ENCODE measurements at regions not wholly inside any gene's neighbourhood (a gene's known extent, or its start where the extent isn't known, plus 50 kb on each side); places are given as distances from the start of the nearest gene placed in this dataset.
"Not testable (repeated sequence)": the region's sequence is repeated elsewhere in the genome, so short reads cannot be mapped to it uniquely, and the experiment has no call there.

DNA sequence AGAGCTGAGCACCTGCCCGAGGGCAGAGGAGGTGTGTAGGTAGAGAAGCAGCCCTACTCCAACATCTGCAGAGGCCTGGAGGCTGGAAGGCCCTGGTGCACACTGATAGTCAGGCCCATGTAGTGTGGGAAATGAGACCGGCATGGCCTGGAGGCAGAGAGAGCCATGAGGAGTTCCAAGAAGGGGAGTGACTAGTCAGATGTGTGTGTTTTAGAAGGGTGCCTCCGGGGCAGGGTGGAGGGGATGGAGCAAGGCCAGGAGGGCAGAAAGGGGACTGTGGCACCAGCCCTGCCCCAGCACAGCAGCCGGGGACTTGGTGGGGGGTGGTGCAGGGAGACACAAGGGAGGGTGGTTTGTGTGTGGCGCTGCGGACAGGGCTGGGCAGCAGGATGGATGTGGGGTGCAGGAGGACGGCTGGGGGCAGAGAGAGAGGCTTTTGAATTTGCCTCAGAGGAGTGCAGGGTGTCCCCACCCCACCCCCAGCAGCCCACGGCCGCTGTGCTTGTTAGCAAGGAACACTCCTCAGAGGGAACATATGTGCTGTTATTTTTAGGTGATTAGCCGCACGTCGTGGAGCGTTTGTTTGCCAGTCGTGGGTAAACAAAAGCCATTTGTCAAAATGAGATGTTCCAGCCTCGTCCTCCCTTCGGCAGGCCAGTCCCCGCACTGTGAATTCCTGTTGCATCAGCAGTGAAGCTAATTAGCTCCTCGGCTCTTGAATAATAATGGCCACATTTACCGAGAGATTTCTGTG, 65.6 kb downstream of the PROP1 start:
- ATAC-seq; H3K4me3 ChIP-seq (replicated peaks in 1 of 3; ENCODE audit: insufficient read depth in 1 of 3, low read depth in 2 of 3, low read length in 3 of 3); H3K27me3 ChIP-seq (ENCODE audit: control insufficient read depth in 1 of 2, insufficient read depth in 2 of 2, low read length in 2 of 2); CTCF ChIA-PET (ENCODE audit: low intra/inter-chr PET ratio, low total read pairs); H3K79me2 ChIP-seq (ENCODE audit: insufficient read depth, low read length); POLR2A ChIA-PET; H4K20me1 ChIP-seq (ENCODE audit: insufficient read depth, low read length); DNase-seq (ENCODE audit: low spot score); H3K9ac ChIP-seq (ENCODE audit: insufficient read depth, low read depth, low read length); H3K4me1 ChIP-seq (ENCODE audit: insufficient read depth, low read length); H3K9me3 ChIP-seq (ENCODE audit: low read length); FAIRE-seq; BruUV-seq (replicated peaks); H2AFZ ChIP-seq (ENCODE audit: low read length); H3K36me3 ChIP-seq (replicated peaks in 1 of 2; ENCODE audit: control insufficient read depth in 1 of 2, insufficient read depth in 2 of 2, low read length in 2 of 2); in situ Hi-C loops (cut with HindIII; ENCODE audit: extremely low pct_ligation_motif_present, low pct_unique_long_range_greater_than_20kb); intact Hi-C loops (cut with micrococcal nuclease; ENCODE audit: unreplicated experiment); H3K4me2 ChIP-seq (ENCODE audit: low read depth, low read length); H3K27ac ChIP-seq (ENCODE audit: extremely low read length, insufficient read depth, low read length): not testable (repeated sequence)
- WGBS (ENCODE audit: low lambda C conversion rate), result 65% methylated on average over 12 of the region's 19 CpGs

DNA sequence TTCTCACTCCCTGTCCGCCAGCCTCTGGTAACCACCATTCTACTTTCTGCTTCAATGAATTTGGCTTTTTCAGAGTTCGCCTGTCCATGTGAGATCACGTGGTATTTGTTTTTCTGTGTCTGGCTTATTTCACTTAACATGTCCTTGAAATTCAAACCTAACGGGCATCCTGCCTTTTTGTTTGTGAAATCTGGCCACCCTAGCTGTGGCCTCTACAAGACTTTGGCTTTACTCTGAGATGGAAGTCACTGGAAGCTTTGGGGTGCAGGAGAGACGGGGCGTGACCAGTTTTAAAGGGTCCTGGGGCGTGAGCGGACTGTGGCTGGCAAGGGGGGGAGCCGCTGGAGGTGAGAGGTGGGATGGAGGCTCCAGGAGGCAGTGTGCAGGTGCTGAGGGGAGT, 66.4 kb downstream of the PROP1 start:
- FAIRE-seq; H2AFZ ChIP-seq (ENCODE audit: low read length); H3K79me2 ChIP-seq (ENCODE audit: insufficient read depth, low read length); H3K4me1 ChIP-seq (ENCODE audit: insufficient read depth, low read length); intact Hi-C loops (cut with micrococcal nuclease; ENCODE audit: unreplicated experiment); H4K20me1 ChIP-seq (ENCODE audit: insufficient read depth, low read length); H3K4me3 ChIP-seq (replicated peaks in 1 of 3; ENCODE audit: insufficient read depth in 1 of 3, low read depth in 2 of 3, low read length in 3 of 3); H3K36me3 ChIP-seq (replicated peaks in 1 of 2; ENCODE audit: control insufficient read depth in 1 of 2, insufficient read depth in 2 of 2, low read length in 2 of 2); in situ Hi-C loops (cut with HindIII; ENCODE audit: extremely low pct_ligation_motif_present, low pct_unique_long_range_greater_than_20kb); H3K9ac ChIP-seq (ENCODE audit: insufficient read depth, low read depth, low read length); H3K27me3 ChIP-seq (ENCODE audit: control insufficient read depth in 1 of 2, insufficient read depth in 2 of 2, low read length in 2 of 2); DNase-seq (ENCODE audit: low spot score); H3K27ac ChIP-seq (ENCODE audit: extremely low read length, insufficient read depth, low read length); POLR2A ChIA-PET; H3K4me2 ChIP-seq (ENCODE audit: low read depth, low read length); BruUV-seq (replicated peaks); ATAC-seq; H3K9me3 ChIP-seq (ENCODE audit: low read length); CTCF ChIA-PET (ENCODE audit: low intra/inter-chr PET ratio, low total read pairs): not testable (repeated sequence)
- no CpG with 5 or more reads among the region's 9 CpGs for WGBS (ENCODE audit: low lambda C conversion rate)

DNA sequence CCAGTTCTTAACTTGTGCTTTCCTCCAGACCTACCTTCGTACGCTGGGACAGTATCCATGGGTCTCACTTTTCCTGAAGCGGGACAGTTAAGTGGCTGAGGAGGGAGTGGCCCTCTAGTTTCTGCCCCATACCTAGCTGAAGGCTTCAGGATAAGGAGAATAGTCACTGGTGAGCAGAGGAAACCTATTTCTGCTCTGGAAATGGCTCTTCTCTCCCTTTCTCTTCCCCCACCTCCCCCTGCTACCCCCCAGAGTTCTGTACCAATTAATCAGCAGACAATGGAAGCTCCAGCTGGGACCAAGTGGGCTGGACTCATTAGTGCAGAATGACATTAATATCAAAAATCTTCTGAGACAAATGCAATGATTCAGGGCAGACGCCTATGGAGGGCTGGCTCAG, 68.5 kb downstream of the PROP1 start:
- H3K4me1 ChIP-seq (ENCODE audit: insufficient read depth, low read length); H3K27me3 ChIP-seq (ENCODE audit: control insufficient read depth in 1 of 2, insufficient read depth in 2 of 2, low read length in 2 of 2); H4K20me1 ChIP-seq (ENCODE audit: insufficient read depth, low read length); ATAC-seq; H2AFZ ChIP-seq (ENCODE audit: low read length); FAIRE-seq; DNase-seq (ENCODE audit: low spot score); H3K79me2 ChIP-seq (ENCODE audit: insufficient read depth, low read length); intact Hi-C loops (cut with micrococcal nuclease; ENCODE audit: unreplicated experiment); H3K27ac ChIP-seq (ENCODE audit: extremely low read length, insufficient read depth, low read length); H3K4me2 ChIP-seq (ENCODE audit: low read depth, low read length); POLR2A ChIA-PET; H3K36me3 ChIP-seq (replicated peaks in 1 of 2; ENCODE audit: control insufficient read depth in 1 of 2, insufficient read depth in 2 of 2, low read length in 2 of 2); CTCF ChIA-PET (ENCODE audit: low intra/inter-chr PET ratio, low total read pairs); H3K9ac ChIP-seq (ENCODE audit: insufficient read depth, low read depth, low read length); H3K9me3 ChIP-seq (ENCODE audit: low read length); in situ Hi-C loops (cut with HindIII; ENCODE audit: extremely low pct_ligation_motif_present, low pct_unique_long_range_greater_than_20kb); BruUV-seq (replicated peaks); H3K4me3 ChIP-seq (replicated peaks in 1 of 3; ENCODE audit: insufficient read depth in 1 of 3, low read depth in 2 of 3, low read length in 3 of 3): not testable (repeated sequence)
- WGBS (ENCODE audit: low lambda C conversion rate), result 100% methylated on average over 1 of the region's 4 CpGs

DNA sequence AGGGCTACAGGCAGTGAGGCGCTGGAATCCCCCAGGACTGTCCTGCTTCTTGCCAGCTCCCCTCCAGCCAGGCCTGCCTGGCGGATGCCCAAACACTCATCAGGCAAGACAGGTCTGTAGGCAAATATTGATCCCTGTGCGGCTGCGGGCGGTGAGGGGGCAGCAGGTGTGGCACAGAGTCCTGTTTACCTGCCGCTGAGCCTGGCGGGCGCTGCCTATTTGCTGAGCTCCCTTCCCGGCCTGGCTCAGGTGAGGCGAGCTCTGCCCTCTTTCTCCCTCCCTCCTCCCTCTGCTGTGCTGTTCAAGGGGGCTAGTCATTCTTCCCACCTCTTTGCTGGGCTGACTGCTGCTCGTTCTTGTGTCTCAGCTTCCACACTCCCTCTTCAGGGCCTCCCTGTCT, 71.5 kb downstream of the PROP1 start:
- FAIRE-seq, POLR2A ChIA-PET: not testable (repeated sequence)

More for the DNA sequence above, 71.5 kb downstream of the PROP1 start:
- H3K27me3 ChIP-seq (ENCODE audit: control insufficient read depth in 1 of 2, insufficient read depth in 2 of 2, low read length in 2 of 2); H3K36me3 ChIP-seq (replicated peaks in 1 of 2; ENCODE audit: control insufficient read depth in 1 of 2, insufficient read depth in 2 of 2, low read length in 2 of 2); CTCF ChIA-PET (ENCODE audit: low intra/inter-chr PET ratio, low total read pairs); H3K9me3 ChIP-seq (ENCODE audit: low read length); DNase-seq (ENCODE audit: low spot score); H3K4me3 ChIP-seq (replicated peaks in 1 of 3; ENCODE audit: insufficient read depth in 1 of 3, low read depth in 2 of 3, low read length in 3 of 3); H3K79me2 ChIP-seq (ENCODE audit: insufficient read depth, low read length); H3K4me1 ChIP-seq (ENCODE audit: insufficient read depth, low read length); ATAC-seq; in situ Hi-C loops (cut with HindIII; ENCODE audit: extremely low pct_ligation_motif_present, low pct_unique_long_range_greater_than_20kb); H4K20me1 ChIP-seq (ENCODE audit: insufficient read depth, low read length); H3K27ac ChIP-seq (ENCODE audit: extremely low read length, insufficient read depth, low read length); BruUV-seq (replicated peaks); intact Hi-C loops (cut with micrococcal nuclease; ENCODE audit: unreplicated experiment); H3K4me2 ChIP-seq (ENCODE audit: low read depth, low read length); H2AFZ ChIP-seq (ENCODE audit: low read length); H3K9ac ChIP-seq (ENCODE audit: insufficient read depth, low read depth, low read length): not testable (repeated sequence)
- no CpG with 5 or more reads among the region's 11 CpGs for WGBS (ENCODE audit: low lambda C conversion rate)
